ENCODE measurements at regions not wholly inside any gene's neighbourhood (a gene's known extent, or its start where the extent isn't known, plus 50 kb on each side); places are given as distances from the start of the nearest gene placed in this dataset.
A peak's percentile ranks its signal among the peaks of the same experiment; 100 is the strongest.

DNA sequence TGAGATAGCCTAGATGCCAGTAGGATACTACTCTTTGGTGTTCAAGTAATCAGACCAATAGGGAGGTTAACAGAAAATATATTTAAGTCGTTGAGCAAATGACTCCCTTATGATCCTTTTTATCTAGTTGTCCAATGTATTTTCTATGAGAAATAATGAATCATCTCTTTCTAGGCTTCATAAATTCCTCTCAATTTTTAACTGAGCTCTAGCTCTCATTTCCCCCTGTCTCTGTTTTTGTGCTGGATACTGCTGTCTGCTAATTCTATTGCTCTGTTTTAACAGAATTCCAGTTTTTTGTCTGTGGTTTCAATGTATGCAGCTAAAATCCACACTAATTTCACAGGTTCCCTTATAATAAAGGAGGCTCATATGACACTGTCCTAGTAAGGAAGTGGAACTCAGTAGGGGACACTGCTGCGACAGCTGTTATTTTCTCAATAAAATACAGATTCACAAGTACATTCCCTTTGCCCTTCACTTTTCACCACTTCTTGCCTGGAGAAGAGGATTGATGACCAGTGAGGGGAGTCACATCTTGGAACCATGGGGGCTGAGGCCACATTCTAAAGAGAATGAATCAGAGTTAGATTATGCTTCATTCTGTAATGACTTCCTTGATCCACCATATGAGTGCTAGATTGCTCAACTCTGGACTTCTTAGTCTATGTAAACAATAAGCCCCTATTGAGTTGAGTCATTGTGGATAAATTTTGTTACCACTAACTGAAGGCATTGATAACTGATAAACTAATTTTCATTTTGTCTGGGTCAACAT, 558.7 kb upstream of the KCNMB2 start:
- peak; percentile 58 for DNase-seq

DNA sequence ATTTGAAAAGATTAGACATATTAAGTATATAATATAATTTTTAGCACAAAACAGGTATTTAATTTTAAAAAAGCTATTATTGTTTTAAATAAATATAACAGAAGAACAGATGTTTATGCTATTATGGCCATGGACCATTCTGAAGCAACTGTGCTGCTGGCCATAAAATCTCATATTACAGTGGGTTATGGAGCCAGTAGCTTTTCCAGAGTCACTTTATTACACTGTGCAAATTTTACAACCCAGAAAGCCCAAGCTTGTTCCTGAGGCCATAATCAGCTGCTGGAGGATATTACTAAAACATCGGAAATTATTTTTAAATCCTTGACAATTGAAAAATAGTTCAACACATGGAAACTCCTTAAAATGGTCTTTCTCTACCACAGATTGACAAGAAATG, 557.3 kb upstream of the KCNMB2 start:
- no peak for DNase-seq

DNA sequence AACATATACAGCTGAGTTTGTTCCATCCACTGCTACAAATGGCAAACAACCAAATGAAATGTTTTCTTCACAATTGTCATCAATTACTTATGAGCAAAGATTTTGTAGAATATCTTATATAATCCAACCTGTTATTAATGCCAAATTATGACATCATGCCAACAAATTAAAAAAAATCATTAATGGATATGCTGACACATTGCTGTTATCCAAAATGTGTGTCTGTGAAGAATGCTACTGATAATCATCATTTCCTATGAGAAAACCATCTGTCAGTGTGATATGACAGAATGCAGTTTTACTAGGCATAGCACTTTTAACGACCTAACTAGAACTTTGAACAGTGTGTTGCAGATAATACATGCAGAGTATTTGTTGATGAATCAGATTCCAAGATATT, 556.5 kb upstream of the KCNMB2 start:
- no peak for DNase-seq

DNA sequence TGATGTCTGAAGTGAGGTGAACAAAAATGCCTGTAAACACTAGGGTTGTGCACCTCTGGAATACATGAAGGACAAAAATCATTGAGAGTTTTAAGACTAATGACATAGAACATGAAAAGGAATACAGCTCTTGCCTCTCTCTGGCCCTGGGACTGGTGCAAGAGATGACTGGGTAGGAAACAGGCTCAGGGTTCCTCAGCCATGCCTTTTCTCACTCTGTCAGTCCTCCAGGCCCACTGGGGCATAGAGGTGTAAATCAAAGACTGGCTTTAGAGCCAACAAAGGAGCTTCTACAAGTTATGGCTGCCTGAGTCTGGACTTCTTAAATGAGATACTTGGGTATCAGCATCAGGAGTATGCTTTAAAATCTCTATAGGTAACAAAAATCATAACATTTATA, 554.7 kb upstream of the KCNMB2 start:
- DNase-seq: no peak

DNA sequence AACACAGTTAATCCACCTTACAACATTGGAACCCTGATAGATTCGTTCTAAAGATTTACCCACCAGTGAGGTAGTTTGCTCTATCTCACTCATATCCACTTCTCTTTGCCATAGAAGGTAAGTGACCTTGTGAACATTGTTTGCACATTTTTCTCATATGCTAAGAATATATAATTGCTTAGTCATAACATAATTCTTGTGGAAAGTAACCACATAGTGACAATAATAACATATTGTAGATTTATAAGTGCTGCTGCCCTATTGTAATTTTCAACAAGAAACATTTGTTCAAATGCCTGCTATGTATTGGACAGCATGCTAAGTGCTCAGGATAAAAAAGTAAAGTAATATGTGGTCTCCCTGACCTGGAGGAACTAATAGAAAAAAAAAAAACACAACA, 554.2 kb upstream of the KCNMB2 start:
- no peak for DNase-seq

DNA sequence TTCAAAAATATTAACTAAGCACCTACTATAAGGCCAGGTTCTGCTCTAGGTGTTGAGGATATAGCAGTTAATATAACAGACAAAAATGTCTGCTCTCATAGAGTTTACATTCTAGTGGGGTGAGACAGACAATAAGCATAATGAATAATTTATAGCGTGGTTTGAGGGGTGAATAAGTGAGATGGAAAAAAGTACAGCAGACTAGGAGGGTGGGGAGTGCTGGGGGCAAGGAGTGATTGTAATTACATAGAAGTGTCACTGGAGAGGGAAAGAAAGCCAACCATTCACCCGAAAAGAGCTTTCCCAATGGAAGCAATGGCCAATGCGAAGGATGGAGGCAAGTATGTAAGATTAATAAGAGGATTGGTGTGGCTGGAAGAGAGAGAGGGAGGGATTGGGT, 552.9 kb upstream of the KCNMB2 start:
- DNase-seq: no peak

DNA sequence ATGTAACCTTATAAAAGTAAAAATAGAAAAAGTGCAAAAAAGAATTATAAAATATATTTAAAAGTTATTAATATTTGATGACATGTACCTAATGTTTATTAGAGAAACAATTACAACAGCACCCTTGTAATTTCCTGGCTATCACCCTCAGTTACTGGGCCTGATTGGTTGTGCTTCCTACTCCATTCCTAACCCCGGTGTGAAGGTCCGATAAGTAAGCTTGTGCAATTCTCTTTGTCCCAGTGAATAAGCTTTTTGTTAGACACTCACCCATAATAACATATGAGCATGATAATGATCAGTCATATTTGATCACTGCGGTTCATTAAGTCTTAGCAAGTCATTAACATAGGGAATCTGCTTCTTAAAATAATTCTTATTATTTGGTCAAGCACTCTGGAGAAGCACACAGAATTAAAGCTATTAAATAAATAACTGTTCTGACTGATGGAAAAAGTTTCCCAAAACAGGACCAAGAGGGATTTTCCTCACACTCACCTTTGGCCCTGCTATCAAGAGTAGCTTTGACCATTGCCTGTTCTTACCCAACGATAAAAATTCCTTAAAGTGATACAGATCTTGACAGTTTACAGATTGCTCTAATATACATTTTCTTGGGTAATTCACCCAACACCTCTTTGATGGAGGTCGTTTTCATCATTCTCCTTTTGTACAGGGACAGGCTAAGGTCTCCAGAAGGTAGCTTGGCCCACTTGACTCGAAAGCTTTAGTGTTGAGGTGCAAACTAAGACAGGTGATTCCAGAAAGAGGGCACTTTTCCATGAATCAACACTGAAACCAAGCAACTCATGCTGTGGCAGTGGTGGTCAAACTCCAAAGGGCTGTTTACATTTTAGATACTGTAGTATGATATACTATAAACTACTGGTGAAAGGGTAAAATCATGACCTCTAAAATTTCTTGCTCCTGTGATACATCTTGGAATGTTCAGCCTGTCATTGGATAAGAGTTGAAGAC, 543.0 kb upstream of the KCNMB2 start:
- DNase-seq: no peak

DNA sequence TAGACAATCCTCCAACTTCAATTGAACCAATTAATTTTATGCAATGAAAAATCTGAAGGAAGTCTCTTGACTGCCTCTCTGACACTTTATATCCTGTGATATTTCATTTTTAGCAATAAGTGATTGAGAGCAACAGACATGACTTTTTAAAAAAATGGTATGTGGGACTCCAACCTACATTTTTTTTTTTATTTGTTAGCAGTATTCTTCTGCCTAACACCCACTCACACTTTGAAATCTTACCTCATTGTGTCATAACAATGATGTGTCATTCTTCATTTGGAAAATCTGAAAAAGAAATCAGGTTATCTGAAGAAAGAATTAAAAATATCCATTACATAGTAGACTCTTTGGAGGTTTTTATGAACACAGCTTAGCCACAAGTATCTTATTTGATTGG, 541.3 kb upstream of the KCNMB2 start:
- DNase-seq: no peak

DNA sequence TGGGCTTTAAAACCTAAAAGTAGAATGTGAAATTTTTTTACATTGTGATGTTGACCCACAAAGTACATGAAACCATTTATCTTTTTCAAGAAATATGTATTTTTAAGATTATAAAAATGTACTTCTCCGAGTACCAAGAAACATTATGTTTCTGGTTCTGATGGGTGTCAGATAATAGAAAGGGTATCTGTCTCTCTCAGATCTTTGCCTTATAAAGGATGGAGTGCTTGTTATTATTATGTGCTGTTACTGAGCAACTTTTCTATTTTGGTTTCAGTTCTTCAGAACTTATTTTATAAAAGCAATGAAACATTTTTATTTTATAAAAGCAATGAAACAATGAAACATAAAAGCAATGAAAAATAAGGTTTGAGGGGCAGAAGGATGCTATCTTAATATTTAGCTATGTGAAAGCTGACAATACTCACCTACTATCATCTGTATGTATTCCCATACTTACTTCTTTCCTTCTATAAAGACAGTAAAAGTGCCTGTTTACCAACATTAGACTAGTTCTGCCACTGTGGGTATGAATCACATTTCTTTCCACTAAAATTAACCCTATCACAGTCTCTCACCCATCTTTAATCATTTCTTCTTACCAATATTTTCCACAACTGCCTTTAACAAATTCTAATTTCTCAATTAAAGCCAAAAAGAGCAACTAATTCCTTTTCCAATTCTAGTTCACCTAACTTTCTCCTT, 540.7 kb upstream of the KCNMB2 start:
- DNase-seq: no peak

DNA sequence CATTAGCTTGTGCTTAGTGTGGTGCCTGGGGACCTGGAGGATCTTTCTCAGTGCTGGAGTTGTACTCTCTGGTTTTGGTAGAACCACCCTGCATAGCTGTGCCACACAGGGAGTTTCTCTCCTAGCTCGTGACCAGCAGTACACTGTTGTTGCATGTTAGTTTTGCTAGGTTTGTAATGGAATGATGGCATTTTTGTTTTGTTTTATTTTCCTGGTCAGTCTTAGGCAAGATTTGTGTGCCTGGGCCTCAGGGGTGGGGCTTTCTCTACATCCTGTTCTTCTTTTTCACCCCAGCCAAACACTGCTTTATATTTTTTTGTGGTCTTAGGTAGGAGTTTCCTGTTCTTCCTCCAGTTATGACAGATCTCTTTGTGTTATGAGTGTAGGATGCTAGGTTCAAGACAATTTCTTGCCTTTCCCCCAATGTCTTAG, 534.5 kb upstream of the KCNMB2 start:
- no peak for DNase-seq

DNA sequence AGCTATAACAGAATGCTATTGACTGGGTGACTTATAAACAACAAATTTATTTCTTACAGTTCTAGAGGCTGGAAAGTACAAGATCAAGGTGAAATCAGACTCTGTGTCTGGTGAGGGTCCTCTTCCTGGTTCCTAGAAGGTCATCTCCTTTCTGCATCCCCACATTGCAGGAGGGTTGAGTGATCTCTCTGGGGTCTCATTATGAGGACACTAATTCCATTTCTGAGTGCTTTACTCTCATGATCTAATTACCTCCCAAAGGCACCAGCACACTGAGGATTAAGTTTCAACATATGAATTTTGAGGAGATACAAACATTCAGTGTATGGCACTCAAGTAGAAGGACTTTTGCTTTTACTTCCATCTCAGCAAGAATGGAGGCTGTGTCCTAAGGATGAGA, 534.1 kb upstream of the KCNMB2 start:
- DNase-seq: no peak

DNA sequence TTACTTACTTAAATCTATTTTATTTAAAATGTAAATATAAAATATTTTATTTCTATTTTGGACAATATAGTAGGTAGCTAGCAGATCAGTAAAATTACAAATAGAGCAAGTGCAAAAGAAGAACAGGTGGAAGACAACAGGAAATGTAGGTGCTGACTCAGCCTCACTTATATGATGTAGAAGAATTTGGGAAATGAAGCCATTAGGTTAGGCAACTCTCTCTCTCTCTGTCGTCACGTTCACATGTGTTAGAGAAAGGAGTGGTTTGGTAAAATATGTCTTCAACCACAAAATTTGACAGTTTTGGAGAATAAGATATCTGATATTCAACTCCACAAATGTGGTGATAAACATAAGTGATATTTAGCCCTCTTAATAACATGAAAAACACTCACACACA, 532.5 kb upstream of the KCNMB2 start:
- no peak for DNase-seq

DNA sequence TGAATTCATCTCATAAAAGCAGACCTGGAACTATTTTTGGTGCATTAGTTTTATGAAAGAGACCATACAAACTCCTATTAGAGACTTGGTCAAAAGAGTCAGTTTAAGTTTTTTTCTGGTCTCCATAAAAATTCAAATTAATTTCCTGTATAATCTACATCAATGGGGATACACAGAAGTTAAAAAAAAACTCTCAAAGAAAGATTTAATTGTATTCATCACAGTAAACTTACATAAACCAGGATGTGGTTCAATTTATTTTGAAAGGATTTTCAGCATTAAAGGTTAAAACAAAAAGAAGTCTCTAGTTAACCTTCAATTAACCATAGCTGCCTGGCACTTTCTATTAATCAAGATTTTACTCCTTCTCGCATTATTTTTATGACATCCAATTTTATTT, 530.3 kb upstream of the KCNMB2 start:
- no peak for DNase-seq

DNA sequence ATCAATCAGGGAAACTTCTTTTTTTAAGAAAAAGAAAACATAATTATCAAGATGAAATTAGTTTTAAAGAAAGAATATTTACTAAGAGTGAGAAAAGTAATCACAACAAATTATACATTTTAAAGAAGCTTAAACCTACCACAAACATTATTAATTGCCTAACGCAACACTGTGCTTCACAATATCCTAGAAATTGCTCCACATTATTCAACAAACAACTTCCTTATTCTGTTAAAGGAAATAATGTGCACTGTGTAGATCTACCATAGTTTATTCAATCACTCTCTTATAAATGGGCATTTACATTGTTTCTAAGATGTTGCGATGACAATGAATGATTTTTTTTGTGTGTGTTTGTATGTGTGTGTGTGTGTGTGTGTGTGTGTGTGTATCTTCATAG, 525.9 kb upstream of the KCNMB2 start:
- DNase-seq: no peak

DNA sequence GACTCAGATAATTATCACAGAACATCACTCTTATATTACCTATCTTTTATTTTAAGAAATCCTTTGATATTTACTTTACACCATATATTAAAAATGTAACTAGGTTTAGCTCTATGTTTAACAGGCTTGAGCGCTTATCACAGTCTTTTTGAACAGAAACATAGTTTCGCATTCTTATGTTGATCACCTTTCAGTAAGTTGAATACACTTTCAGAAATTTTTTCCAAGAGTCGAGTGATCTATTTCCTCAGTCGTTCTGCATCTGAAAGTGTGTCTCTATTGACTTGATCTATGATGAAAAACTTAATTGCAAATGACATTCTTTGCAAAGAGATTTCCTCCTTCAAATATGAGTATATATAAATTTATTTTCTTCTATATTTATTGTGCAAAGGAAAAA, 516.6 kb upstream of the KCNMB2 start:
- no peak for DNase-seq

DNA sequence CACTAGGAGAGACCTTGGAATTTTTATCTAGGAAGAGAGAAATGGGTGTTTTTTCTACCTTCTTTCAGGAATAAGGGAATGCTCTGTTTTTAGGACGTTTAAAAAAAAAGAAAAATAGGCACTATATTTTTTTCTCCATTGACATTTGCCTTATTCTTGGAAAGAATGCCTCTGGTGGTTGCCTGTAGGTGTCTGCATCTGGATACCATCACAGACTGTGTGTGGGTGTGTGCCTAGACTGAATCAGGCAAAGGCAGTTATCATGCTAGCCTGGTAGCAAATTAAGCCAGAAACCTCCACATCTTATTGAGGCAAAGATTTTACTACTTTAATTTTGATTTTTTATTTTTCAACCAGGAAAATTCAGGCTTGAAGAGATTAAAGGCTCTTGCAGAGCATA, 513.6 kb upstream of the KCNMB2 start:
- DNase-seq: no peak

DNA sequence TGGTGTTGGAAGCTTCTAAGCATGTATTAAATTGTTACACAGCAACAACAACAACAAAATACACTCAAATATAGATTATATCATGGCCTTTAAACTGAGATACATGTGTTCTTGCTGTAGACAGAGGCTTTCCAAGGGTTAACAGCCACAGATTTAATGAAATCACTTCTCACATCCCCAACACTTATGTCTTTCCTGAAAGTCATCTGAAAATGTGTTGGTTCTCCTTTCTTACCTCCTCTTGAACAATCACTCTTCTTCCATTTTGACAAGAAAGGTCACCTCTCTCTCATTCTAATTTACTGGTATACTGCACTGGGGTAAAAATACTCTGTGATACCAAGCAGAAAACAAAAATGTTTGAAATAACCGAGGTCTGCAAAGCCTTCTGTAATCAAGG, 507.3 kb upstream of the KCNMB2 start:
- no peak for DNase-seq

DNA sequence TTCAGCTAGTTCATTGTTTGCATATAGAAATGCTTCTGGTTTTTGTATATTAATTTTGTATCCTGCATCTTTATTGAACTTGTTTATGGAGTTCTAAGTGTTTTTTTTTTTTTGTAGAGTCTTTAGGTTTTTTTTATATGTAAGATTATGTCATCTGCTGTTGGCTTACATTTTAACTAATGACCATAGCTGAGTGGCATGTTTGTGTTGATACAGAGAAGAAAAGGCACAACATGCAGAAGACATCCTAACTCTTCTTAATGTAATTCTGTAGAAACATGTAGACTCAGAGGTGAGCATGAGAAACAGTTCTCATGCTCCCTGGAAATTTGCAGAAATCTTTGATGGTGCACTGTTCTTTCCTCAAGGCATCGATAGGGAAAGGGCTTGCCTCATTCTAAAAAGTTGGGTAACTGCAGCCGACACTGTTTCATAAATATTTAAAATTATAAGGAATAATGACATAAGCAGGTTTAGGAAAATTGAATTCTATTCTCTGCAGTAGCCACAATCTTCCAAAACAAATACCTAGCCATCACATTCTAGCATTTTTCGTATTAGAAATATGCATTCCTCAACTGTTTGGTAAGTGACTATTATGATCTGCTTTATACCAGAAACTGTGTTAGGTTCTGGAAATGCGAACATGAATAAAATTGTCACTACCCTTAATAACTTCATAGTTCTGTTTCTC, 499.6 kb upstream of the KCNMB2 start:
- DNase-seq: no peak

DNA sequence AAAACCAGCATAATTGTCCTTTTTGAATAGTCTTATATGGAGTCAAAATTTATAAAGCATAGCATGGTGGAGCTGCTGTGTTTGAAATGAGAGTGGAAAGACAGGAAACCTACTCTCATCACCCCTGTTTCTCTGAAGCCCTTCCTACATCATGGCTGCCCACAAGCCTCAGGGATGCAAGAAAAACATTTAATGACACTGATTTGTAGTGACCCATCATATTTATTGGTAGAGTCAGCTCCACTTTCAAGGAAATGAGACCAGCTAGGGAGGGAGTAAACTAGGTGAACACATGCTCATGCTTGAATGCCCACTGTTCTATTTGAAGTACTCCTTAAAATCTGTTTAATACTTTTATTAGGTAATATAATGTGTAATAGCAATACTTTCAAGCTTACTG, 494.3 kb upstream of the KCNMB2 start:
- no peak for DNase-seq

DNA sequence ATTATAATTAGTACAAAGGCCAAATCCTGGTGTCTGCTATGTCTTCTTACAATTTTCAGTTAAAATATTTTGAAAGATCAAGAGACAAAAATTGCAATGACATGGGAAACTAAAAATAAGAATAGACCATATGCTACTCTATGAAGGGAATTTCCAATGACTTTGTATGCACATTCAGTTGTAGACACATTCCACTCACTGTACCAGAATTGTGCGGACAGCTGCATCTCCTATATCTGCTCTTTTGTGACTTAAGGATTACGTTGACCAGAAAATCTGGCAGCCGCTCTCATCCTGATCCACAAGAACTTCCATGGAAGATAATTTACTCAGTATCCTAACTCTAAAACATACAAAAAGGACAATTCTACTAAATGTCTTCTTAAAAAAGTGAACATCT, 493.9 kb upstream of the KCNMB2 start:
- DNase-seq: no peak

DNA sequence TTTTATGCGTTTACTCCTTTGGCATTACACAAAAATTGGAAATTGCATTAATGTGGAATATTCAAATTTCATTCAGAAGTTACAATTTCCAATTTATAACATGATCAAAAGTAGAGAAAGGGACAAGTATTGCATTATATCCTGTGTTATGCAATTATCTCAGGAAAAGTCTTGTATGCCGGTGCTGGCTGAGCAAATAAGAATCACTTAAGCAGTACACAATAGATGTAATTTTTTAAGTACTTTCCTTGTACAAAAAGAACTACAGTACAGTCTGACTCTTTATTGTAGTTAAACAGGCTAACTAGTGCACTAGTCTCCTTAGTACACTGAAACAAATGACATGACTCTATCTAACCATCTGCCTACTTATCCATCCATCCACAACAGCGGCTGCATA, 493.2 kb upstream of the KCNMB2 start:
- no peak for DNase-seq

DNA sequence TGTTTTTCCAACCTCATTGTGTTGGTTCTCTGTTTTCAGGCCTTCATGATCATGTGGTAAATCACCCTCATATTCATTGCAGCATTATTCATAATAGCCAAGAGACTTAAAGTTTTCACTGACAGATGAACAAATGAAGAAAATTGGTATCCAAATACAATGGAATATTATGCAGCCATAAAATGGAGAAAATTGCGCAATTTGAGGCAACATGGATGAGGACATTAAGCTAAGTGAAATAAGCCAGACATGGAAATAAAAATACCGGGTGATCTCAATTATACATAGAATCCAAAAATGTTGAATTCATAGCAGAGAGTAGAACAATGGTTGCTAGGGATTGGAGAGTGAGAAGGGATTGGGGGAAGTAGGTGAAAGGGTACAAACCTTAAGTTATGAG, 491.9 kb upstream of the KCNMB2 start:
- DNase-seq: no peak

DNA sequence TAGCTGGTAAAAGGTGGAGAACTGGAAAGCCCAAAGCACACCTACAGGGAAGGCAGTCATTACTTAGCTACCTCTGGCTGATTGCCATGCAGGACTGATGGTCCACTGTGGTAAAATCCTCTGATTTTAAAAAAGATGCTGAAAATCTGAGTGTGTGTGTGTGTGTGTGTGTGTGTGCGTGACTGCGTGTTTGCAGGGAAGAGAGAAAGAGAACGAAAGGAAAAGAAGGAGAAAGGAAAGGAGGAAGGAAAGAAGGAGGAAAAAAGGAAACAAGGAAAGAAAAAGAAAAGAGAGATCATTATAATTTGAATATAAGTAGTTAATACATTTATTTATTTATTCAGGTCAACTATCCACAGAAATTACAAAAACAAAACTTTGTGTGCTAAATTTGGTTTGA, 488.7 kb upstream of the KCNMB2 start:
- no peak for DNase-seq
